Choroid plexus epithelial cell (primary cell): ENCODE measurements at regions not wholly inside any gene's neighbourhood (a gene's known extent, or its start where the extent isn't known, plus 50 kb on each side); places are given as distances from the start of the nearest gene placed in this dataset.

Source experiments
- DNase-seq: peaks from one replicate; pipeline ENCODE4 v3.0.0-alpha.2; 2010; ENCODE audit warnings: low read depth
- H3K4me3 ChIP-seq: 2 replicates; pipeline ENCODE4 v1.5.1; 2011; ENCODE audit warnings: low read depth, mild to moderate bottlenecking, control low read depth, low read length, moderate library complexity
- TF ChIP-seq, protein P1 (sequence below): conservative IDR thresholded peaks from 2 replicates; pipeline ENCODE4 v1.5.1; 2011; ENCODE audit warnings: low read depth, mild to moderate bottlenecking, control low read depth, inconsistent platforms, low read length, moderate library complexity

DNA sequence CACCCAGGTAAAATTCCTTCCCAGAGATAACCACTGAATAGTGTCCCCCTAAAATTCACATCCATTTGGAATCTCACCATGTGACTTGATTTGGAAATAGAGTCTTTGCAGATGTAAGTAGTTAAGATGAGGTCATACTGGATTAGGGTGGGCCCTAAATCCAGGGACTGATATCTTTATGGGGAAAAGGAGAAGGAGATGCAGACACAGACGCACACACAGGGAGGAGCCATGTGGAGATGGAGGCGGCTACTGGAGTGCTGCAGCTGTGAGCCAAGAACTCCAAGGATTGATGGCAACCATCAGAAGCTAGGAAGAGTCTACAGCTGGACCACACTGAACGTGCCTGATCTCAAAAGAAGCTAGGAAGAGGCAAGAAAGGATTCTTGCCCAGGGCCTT, 96.6 kb upstream of the SRD5A3 start:
- no peak overlapping the region for H3K4me3 ChIP-seq
- DNase-seq = no peak
- TF ChIP-seq, protein P1, sequence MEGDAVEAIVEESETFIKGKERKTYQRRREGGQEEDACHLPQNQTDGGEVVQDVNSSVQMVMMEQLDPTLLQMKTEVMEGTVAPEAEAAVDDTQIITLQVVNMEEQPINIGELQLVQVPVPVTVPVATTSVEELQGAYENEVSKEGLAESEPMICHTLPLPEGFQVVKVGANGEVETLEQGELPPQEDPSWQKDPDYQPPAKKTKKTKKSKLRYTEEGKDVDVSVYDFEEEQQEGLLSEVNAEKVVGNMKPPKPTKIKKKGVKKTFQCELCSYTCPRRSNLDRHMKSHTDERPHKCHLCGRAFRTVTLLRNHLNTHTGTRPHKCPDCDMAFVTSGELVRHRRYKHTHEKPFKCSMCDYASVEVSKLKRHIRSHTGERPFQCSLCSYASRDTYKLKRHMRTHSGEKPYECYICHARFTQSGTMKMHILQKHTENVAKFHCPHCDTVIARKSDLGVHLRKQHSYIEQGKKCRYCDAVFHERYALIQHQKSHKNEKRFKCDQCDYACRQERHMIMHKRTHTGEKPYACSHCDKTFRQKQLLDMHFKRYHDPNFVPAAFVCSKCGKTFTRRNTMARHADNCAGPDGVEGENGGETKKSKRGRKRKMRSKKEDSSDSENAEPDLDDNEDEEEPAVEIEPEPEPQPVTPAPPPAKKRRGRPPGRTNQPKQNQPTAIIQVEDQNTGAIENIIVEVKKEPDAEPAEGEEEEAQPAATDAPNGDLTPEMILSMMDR = no peak

DNA sequence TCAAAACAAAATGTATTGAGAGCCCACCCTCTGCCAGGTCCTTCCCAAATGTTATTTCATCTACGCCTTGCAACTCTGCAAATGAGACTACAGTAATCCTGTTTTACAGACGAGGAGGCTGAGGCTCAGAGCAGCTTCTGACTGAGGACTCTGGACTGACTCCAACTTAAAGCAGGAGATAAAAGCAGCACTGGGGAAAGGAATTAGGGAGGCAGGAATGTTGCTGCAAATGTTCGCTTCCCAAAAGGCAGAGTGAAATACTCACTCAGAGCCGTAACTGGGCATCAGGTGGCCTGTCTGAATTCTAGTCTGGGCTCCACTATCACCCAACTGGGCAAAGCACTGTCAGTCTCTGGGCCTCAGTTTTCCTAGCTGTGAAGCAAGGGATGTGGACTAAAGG, 94.7 kb upstream of the SRD5A3 start:
- no peak overlapping the region for H3K4me3 ChIP-seq
- TF ChIP-seq, protein P1 = no peak
- peak; percentile 22 for DNase-seq

DNA sequence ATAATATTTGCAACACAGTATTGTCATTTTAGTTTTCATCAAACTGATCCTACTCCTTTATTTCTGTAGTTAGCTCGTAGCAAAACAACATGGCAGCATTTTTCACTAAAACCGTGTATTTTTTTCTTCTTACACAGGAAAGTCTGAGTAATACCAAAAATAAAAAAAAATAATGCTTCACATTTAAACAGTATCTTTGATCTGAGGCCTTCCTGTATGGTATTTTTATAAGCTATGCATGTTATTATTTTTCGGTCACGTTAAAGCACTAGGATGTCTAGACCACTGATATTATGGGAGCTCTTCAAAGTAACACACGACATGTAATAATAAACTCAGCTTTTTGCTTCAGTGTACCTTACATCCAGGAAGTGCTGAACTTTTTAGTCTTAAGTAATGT, 94.1 kb upstream of the SRD5A3 start:
- no peak overlapping the region for H3K4me3 ChIP-seq
- DNase-seq = no peak
- TF ChIP-seq, protein P1 = no peak

DNA sequence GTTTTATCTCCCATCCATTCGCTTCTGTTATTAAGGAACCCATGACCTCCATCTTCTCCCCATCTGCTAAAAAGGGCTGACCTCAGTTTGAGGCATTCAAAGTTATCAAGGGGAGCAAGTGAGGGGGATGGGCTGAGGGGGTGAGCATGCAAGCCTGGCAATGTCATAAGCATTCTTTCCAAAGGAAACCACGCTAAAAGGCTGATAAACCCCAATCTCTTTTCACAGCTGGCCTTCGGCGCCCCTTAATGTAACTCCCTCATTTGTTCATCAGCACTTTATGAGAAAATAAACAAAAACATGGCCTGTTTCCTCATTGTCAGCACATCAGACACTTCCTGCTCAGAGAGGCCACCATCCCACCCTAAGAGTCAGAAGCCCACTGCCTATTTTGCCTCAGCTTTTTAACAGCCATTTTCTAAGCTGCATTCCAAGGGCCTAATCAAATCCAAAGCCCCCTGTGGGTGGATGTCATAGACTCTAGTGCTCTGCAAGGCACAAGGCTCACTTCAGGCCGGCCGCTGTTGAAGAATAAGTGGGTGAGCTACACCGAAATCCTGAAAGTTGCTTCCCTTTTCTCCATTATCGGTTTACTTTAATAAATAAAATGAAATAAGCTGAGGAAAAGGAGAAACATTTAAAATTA, 92.0 kb upstream of the SRD5A3 start:
- H3K4me3 ChIP-seq = no peak overlapping the region
- TF ChIP-seq, protein P1 = no peak
- no peak for DNase-seq

DNA sequence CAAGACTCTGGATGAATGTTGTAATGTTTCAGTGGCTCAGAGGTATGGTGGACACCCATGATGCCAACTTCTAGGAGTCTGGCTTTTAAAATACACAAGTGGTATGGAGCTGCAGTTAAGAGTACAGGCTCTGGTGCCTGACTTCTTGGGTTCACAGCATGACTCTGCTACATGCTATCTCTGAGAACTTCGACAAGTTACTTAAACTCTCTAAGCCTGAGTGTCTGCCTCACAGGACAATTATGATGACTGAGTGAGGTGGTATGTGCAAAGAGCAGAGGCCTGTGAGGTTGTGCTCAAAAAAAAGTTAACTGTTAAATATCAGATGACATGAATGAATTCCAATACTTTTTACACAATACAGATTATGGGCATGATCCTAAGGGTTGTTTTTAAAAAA, 90.9 kb upstream of the SRD5A3 start:
- TF ChIP-seq, protein P1 = no peak
- DNase-seq = peak; percentile 86
- H3K4me3 ChIP-seq = no peak overlapping the region

DNA sequence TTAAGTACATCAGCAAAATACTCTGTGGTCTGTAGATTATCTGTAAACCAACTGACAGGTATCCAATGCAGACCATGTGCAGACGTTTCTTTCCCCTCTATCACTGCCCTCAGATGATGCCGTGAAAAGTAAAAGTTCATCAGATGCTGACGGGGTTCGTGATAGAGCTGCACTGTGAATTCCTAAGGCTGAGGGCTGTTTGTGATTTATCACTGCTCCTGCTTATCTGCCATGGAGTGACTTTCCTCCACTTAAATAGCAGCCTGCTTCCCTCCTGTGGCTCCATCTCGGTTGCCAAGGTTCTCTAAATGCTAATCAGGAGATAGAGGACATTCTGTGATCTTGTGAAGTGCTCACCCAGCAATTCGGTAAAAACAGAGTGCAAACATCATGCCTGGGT, 89.3 kb upstream of the SRD5A3 start:
- H3K4me3 ChIP-seq = no peak overlapping the region
- TF ChIP-seq, protein P1 = no peak

DNA sequence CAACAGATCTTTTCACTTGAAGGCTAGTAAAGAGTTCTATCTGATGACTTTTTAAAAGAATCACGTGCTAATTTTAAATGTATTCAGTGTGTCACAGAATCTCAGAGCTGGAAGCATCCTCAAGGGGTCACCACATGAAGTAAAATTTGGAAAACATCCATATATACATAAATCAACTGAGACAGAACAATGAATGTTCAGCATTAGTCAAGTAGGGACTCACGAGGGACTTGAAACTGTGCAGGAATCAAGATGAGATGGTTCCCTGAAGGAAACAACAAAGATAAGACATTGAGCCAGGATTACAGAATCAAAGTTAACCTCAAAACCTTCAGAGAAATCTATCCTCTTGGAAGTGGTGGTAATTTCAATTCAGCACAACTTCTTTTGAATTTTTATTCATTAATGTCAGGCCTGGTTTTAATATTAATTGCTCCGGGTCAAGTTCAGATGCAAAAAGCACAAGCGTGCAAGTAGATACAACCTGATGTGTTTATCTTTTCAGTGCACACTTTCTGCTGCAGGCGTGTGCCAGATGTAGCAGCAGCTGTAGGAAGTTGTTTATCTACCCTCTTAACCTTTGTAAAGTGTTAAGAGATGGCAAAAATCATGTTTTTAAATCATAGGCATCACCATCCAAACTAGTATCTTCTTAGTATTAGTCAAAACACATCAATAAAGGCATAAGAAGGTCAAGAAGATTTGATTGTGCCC, 87.7 kb upstream of the SRD5A3 start:
- no peak overlapping the region for H3K4me3 ChIP-seq
- DNase-seq = no peak
- TF ChIP-seq, protein P1 = no peak

More for the DNA sequence above, 89.3 kb upstream of the SRD5A3 start:
- peak; percentile 10 for DNase-seq
